C4-2B (cell line): ENCODE measurements at regions not wholly inside any gene's neighbourhood (a gene's known extent, or its start where the extent isn't known, plus 50 kb on each side); places are given as distances from the start of the nearest gene placed in this dataset.

Source experiments
- CTCF ChIP-seq: fragments of 450-650 bp; conservative IDR thresholded peaks from 2 replicates; pipeline ENCODE4 v1.5.1; 2017; ENCODE audit warnings: mild to moderate bottlenecking
- ZFX ChIP-seq: fragments of 450-650 bp; IDR thresholded peaks from 2 replicates; pipeline ENCODE4 v1.6.1; 2017

GRCh38 chr22:23385678-23386631, 194.1 kb downstream of the IGLL1 start:
- TF ChIP-seq CTCF (peak; percentile 99), ZFX (no peak)
